Endothelial cell of hepatic sinusoid (primary cell): ENCODE measurements at regions not wholly inside any gene's neighbourhood (a gene's known extent, or its start where the extent isn't known, plus 50 kb on each side); places are given as distances from the start of the nearest gene placed in this dataset.

Source experiments
- in situ Hi-C: cut with HindIII; loops from 2 replicates; pipeline ENCODE4 v1.10.0; 2017; ENCODE audit warnings: low sequenced_read_pairs

GRCh38 chr5:119879446-119879845, 250.1 kb downstream of the FAM170A start:
- in situ Hi-C loops, result no loop called here

- in situ Hi-C loops, result loop anchor here (5.0 kb wide), 1 partner anchor 38 kb away; no protein-coding TSS in a partner anchor
Observed at GRCh38 chr5:119895066-119895465, 265.7 kb downstream of the FAM170A start.

DNA sequence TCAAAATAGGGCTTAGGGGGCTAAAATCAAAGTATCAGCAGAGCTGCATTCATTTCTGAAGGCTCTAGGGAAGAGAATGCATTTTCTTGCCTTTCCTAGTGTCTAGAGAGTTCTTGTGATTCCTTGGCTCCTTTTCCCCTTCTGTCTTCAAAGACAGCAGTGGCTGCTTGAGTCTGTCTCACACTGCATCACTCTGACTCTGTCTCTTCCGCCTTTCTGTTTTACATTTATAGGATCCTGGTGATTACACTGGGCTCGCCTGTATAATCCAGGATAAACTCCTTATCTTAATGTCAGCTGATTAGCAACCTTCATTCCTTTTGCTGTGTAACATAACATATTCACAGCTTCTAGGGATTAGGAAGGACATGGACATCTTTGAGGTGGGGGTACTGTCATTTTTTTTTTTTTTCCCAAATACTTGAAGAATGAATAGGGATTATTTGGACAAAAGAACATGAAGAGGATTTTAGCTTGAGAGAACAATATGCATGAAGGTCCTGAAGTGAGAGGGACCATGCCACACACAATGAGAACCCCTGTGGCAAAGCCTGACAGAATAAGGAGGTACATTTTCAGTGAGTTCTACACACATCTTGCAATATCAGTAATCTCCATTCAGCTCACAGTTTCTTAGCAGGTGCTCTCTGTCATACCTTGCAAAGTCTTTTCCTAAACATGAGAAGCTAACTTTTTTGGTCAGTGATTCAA, 267.6 kb downstream of the FAM170A start:
- in situ Hi-C loops, result loop anchor here (5.0 kb wide), 1 partner anchor 40 kb away; no protein-coding TSS in a partner anchor

DNA sequence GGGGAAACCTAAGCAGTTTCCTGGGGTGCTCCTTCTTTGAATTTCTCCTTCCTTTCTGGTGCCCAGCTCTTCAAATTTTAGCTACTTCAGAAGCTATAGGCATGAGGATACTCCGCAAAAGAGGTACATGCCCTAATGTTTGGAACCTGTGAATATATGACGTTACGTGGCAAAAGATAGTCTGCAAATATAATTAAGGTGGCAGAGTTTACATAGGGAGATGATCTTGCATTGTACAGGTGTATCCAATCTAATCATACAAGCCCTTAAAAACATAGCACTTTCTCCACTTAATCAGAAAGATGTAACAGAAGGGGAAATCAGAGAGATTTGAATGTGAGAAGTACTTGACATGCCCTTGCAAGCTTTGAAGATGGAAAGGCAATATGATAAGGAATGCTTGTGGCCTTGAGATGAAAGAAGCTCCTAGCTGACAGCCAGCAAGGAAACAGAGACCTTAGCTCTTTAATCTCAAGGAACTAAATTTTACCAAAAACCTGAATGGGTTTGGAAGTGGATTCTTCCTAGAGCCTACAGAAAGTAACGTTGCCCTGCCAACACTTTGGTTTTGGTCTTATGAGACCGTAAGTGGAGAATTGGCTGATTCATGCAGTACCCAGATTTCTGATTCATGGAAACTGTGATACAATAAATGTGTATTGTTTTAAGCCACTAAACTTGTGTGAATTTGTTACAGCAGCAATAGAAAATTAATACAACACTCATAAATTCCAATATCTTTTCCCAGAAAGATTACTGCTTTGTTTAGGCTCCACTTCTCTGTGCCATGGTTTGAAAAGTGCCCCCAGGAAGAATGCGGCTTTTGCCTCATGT, 268.4 kb downstream of the FAM170A start:
- in situ Hi-C loops, result loop anchor here (5.0 kb wide), 1 partner anchor 40 kb away; no protein-coding TSS in a partner anchor

GRCh38 chr5:119899981-119900380, 270.6 kb downstream of the FAM170A start:
- in situ Hi-C loops, result loop anchor here (5.0 kb wide), 1 partner anchor 43 kb away; no protein-coding TSS in a partner anchor

DNA sequence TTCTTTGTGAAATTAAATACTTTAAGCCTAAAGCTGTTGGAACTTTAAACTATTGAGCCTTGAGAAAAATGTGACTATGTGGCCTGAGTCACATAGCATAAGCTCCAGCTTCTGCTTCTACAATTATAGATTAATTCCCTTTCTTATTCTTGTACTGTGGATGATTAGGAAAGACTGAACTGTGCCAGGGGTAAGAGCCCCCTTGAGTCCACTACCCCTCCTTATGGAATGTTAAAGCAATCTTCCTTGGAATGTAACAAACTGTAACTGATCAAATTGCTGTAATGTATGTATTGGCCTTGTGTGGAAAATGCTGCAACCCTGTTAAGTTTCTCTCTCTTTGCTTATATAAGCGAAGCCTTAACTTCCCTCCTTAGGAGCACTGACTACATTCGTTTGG, 273.2 kb downstream of the FAM170A start:
- in situ Hi-C loops, result no loop called here

DNA sequence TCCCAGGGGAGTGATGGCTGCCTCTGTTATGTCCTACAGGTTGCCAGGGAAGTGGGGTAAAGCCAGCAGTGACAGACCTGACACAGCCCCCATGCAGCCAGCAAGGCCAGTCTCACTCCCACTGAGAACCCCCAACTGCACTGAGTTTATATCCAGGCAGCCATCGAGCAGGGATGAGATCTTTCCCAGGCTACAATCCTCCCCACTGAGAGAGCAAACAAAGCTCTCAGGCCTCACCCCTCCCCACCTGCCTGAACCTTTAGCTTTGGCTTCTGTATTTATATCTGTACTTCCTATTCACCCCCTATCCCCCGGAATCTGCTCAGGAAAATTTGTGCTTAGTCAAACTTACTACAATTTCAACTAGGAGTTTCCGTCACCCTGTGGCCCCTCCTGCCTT, 284.1 kb downstream of the FAM170A start:
- in situ Hi-C loops, result no loop called here

DNA sequence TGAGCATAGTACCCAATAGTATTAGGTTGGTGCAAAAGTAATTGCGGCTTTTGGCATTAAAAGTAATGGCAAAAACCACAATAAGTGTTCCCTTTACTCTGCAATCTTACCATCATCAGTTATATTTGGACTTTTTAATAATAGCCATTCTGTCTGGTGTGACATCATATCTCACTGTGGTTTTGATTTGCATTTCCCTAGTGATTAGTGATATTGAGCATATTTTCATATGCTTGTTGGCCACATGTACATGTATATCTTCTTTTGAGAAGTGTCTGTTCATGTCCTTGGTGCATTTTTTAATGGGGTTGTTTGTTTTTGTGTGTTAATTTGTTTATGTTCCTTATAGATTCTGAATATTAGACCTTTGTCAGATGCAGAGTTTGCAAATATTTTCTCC, 289.9 kb downstream of the FAM170A start:
- in situ Hi-C loops, result no loop called here

DNA sequence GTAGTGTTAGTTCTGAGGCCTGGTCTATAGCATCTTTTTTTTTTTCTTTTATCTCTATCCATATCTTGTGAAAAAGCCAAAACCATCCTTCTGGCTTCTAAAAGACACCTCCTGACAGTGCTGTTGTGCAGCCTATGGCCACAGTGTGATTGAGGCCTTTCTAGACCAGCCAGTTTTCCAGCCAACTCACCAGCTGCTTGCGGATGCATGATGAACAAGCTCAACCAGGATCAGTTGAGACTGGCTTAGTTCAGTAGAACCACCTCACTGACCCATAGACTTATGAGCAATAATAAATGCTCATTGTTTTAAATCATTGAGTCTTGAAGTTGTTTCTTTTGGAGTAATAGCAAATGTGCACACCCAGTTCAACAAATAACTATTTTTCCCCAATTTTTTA, 296.9 kb downstream of the FAM170A start:
- in situ Hi-C loops, result no loop called here

DNA sequence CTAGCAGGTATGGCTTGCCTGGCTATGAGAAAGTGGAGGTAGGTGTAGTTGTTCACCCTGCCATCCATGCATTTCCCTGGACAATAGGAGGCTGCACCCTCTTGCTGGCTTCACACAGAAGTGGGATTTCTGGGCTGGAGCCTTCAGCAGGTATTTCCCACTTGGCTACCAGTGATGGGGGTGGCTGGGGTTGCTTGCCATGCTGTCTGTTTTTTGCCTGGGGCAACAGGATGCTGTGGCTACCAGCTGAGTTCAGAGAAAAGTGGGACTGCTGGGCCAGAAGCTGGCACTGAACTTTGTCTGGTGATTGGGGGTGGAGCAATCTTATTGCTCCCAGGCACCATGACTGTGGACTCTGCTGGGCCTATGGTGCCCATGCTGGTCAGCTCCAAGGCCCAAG, 299.6 kb downstream of the FAM170A start:
- in situ Hi-C loops, result no loop called here

GRCh38 chr5:119930490-119930889, 301.1 kb downstream of the FAM170A start:
- in situ Hi-C loops, result no loop called here

DNA sequence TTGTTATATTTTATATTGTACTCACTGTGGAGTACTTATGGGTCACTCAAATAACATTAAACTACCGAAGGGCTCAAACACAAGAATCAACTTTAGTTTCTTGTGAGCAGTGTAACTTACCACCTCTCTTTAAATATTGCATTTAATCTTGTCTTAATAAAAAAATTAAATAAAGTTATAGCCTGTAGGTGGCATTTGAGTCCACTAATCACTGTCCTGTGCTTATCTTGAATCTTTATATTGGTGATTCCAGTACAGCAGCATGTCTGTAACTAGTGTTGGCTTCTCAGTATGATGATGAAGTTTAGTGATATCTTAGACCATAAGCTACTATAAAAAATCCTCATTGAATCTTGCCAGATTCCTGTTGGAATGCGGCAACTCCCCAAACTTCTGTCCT, 313.8 kb downstream of the FAM170A start:
- in situ Hi-C loops, result no loop called here

DNA sequence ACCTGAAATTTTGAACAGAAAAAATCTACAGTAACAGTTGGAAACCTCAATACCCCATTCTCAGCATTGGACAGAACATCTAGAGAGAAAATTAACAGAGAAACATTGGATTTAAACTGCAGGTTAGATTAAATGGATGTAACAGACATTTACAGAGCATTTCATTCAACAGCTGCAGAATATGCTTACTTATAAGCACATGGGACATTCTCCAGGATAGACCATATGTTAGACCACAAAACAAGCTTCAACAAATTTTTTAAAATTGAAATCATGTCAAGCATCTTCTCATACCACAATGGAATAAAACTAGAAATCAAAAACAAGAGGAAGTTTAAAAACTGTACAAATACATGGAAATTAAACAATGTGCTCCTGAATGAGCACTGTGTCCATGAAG, 316.3 kb downstream of the FAM170A start:
- in situ Hi-C loops, result no loop called here

DNA sequence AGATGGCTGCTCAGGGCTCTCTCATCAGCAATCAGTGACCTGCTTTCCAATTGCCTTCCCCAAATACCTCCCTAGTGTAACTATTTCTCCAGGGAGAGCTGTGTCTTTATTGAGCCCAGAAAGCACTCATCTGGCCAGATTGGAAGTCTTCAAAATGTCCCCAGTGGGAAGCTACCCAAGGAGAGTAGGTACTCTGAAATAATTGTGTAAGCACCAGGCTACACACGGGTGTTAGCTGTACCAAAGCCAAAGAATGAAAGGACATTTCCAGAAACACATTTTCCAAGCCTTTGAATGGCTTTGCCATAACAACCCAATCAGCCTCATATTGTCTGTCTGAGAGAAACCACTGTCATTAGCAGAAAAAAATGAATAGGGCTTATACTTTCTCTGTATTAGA, 318.8 kb downstream of the FAM170A start:
- in situ Hi-C loops, result no loop called here

DNA sequence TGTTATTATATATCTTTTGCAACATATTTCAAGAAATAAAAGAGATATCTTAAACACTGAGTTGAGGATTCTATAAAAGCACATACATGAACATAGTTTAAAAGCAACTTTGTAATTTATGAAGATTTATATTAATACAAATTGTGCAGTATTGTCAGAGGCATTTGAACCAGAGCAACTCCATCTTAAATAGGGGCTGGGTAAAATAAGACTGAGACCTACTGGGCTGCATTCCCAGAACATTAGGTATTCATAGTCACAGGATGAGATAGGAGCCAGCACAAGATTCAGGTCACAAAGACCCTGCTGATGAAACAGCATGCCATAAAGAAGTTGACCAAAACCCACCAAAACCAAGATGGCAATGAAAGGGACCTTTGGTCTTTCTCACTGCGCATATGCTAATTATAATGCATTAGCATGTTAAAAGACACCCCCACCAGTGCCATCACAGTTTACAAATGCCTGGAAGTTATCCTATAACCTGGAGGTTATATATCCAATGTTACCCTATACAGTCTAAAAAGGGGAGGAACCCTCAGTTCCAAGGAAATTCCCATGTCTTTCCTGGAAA, 320.2 kb downstream of the FAM170A start:
- in situ Hi-C loops, result no loop called here

DNA sequence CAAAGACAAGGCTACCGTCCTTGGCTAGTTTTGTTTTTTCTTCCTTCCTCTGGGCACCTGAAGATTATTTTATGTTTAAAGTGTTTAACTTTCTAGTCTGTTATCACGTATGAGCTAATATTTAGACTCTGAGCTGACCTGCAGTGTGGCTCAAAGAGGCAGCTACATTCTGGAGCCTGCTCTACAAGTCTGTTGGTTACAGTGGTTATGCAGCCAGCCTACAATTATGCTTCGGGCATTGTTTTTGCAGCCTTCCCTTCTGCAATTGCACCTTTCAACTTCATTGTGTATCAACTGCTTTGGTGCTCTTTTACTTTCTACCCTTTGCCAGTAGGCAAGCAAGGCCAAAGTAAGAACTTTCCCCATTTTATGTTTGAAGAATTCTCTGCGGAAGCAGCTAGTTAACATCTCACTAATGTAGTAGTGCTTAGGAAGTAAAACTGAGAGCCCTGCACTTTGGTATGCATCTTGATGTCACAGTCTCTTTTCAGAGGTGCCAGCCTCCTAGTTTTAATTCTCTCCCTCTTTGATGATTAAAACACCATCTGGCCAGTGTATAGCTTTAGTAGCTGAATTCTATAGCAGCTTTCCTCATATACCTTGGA, 322.1 kb downstream of the FAM170A start:
- in situ Hi-C loops, result no loop called here

DNA sequence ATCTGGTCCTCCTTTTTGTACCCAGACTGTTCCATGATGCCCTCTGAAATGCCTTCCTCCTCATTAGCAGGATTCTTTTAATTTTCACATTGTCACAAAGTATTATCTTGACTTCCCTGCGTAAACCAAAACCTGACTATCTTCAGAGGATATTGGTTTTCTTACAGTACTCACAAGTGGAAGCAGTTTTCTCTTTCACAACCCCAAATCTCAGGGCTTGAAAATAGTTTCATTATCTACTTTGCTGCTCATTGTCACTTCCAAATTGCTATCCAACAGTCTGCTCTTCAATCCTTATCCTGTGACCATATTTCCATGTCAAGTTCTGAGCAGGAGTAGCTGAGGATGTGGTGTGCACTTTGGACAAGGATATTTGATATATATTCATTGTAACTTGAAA, 324.1 kb downstream of the FAM170A start:
- in situ Hi-C loops, result no loop called here

DNA sequence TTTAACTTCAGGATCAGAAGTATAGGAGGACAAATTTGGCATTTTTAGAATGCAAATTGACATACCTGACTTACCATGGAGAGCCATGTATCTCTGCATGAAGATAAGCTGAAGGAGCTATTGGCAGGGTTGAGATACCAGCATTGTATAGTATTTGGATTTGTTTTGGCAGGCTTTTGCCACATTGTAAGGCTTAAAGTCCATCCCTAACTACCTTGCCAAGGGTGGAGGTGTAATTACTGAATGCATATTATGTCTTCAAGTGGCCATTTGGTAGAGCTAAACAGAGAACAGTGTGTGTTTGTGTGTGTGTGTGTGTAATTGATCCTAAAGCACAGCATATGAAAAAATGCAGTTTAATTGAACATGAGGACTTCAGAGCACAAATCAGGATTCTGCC, 324.7 kb downstream of the FAM170A start:
- in situ Hi-C loops, result no loop called here

DNA sequence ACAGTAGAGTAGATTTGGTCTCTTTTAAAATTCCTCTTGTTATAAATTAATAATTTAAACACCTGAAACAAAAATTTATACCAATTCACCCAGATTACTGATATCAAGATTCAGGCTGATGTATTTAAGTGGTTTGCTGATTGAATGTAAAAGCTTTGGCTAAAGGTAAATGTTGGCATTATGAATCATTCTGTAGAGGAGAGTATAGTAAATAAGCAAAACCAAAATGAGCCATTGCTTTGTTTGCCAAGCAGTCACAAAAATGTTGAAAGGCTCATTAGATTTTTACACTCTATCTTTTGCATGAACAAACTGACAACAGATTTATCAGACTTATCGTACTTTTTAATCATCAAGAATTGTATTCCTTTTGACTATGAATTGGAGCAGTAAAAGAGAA, 332.6 kb downstream of the FAM170A start:
- in situ Hi-C loops, result no loop called here

- in situ Hi-C loops, result no loop called here
Observed at GRCh38 chr5:119966028-119966427, 336.7 kb downstream of the FAM170A start.

DNA sequence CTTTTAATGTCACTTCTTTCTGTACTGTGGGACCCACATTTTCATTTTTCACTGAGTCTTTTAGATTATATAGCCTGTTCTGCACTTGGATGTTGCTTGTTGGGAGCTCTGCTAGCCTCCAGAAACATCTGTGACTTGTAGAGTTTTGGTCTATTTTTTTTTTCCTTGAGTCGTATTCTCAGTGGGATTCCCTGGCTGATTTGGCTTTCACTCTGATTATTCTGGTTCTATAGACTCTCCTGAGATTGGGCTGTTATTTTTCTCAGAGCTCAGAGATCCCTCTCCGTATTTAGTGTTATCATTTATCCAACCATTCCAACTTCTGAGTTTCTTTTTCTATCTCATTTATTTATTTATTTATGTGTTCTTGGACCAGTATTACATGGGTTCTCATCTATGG, 339.3 kb downstream of the FAM170A start:
- in situ Hi-C loops, result no loop called here
